CD1c-positive myeloid dendritic cell (primary cell): ENCODE measurements at regions not wholly inside any gene's neighbourhood (a gene's known extent, or its start where the extent isn't known, plus 50 kb on each side); places are given as distances from the start of the nearest gene placed in this dataset.
A peak's percentile ranks its signal among the peaks of the same experiment; 100 is the strongest.
"Not testable (repeated sequence)": the region's sequence is repeated elsewhere in the genome, so short reads cannot be mapped to it uniquely, and the experiment has no call there.

ENCODE experiments used
- DNase-seq: peaks from one replicate; pipeline ENCODE4 v3.0.0-alpha.2; 2016; ENCODE audit errors: extremely low spot score

- no peak for DNase-seq
Observed at GRCh38 chr7:4523873-4524272, 158.2 kb upstream of the FOXK1 start.

GRCh38 chr7:4525884-4526283 is 156.2 kb upstream of the FOXK1 start:
- no peak for DNase-seq

- no peak for DNase-seq
Observed at GRCh38 chr7:4527988-4528636, 154.0 kb upstream of the FOXK1 start.

- no peak for DNase-seq
Observed at GRCh38 chr7:4531236-4531635, 150.9 kb upstream of the FOXK1 start.

- not testable (repeated sequence) for DNase-seq
Observed at GRCh38 chr7:4533339-4533738, 148.8 kb upstream of the FOXK1 start.

- DNase-seq, result no peak
Observed at GRCh38 chr7:4549681-4550080, 132.4 kb upstream of the FOXK1 start.

GRCh38 chr7:4550117-4550516 is 132.0 kb upstream of the FOXK1 start:
- no peak for DNase-seq

GRCh38 chr7:4552985-4553384 is 129.1 kb upstream of the FOXK1 start:
- DNase-seq, result no peak

- no peak for DNase-seq
Observed at GRCh38 chr7:4556868-4557793, 125.0 kb upstream of the FOXK1 start.

GRCh38 chr7:4561795-4562194 is 120.3 kb upstream of the FOXK1 start:
- DNase-seq, result no peak

GRCh38 chr7:4566714-4567113 is 115.4 kb upstream of the FOXK1 start:
- DNase-seq, result no peak

GRCh38 chr7:4574851-4575250 is 107.2 kb upstream of the FOXK1 start:
- DNase-seq, result no peak

- no peak for DNase-seq
Observed at GRCh38 chr7:4575254-4575653, 106.8 kb upstream of the FOXK1 start.

- DNase-seq, result no peak
Observed at GRCh38 chr7:4602905-4603842, 78.9 kb upstream of the FOXK1 start.

- no peak for DNase-seq
Observed at GRCh38 chr7:4603843-4604231, 78.3 kb upstream of the FOXK1 start.

GRCh38 chr7:4604456-4604940 is 77.6 kb upstream of the FOXK1 start:
- no peak for DNase-seq

GRCh38 chr7:4606797-4607196 is 75.3 kb upstream of the FOXK1 start:
- no peak for DNase-seq

GRCh38 chr7:4607311-4607729 is 74.8 kb upstream of the FOXK1 start:
- no peak for DNase-seq

- DNase-seq, result not testable (repeated sequence)
Observed at GRCh38 chr7:4609576-4609975, 72.5 kb upstream of the FOXK1 start.

GRCh38 chr7:4610768-4611467 is 71.2 kb upstream of the FOXK1 start:
- peak; percentile 81 for DNase-seq

GRCh38 chr7:4612237-4612636 is 69.9 kb upstream of the FOXK1 start:
- no peak for DNase-seq
